ENCODE measurements at regions not wholly inside any gene's neighbourhood (a gene's known extent, or its start where the extent isn't known, plus 50 kb on each side); places are given as distances from the start of the nearest gene placed in this dataset.

DNA sequence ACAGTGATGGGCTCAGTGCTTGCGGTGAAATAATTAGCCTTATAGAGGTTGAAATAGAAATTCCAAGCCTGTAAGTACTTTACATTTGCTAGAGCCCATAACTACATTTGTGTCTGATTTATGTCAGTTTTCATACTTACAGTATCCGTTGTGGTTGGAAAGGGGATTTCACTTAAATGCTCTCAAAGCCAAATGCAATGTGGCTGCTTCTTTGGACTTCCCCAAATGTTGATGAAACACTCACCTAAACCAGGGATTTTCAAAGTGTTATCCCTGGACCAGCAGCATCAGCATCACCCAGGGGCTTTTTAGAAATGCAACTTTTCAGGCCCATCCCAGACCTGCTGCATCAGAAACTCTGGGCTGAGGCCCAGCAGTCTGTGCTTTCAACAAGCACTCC is 378.7 kb downstream of the MCTP2 start:
- no peak for DNase-seq
- Histone ChIP-seq H3K4me1 (no peaks in the 10 kb centered on the region), H3K4me3 (ENCODE audit: low read depth, low read length) (no peak overlapping the region), H3K9me3 (no peaks in the 10 kb centered on the region; the same call in 1 of the 2 replicates), H3K27me3 (peaks cover 9% of the 10 kb centered on the region), H3K36me3 (no peaks in the 10 kb centered on the region)
- TF ChIP-seq CTCF (IDR thresholded peaks at IDR 0.05; ENCODE audit: low read depth, low read length), result no peak

- no peak for TF ChIP-seq CTCF (IDR thresholded peaks at IDR 0.05; ENCODE audit: low read depth, low read length)
- peaks cover 9% of the 10 kb centered on the region for H3K27me3 ChIP-seq
- no peaks in the 10 kb centered on the region for H3K4me1 ChIP-seq
These were observed 379.1 kb downstream of the MCTP2 start for GRCh38 chr15:94610485-94610884.

GRCh38 chr15:94611656-94612055 is 380.3 kb downstream of the MCTP2 start:
- no peak overlapping the region for H3K4me3 ChIP-seq (ENCODE audit: low read depth, low read length)
- no peak for DNase-seq
- no peaks in the 10 kb centered on the region; the same call in 1 of the 2 replicates for H3K9me3 ChIP-seq
- no peaks in the 10 kb centered on the region for H3K4me1 ChIP-seq
- no peak for TF ChIP-seq CTCF (IDR thresholded peaks at IDR 0.05; ENCODE audit: low read depth, low read length)
- H3K36me3 ChIP-seq, result no peaks in the 10 kb centered on the region
- peaks cover 9% of the 10 kb centered on the region for H3K27me3 ChIP-seq

More at GRCh38 chr15:94610485-94610884, 379.1 kb downstream of the MCTP2 start:
- Histone ChIP-seq H3K4me3 (ENCODE audit: low read depth, low read length) (no peak overlapping the region), H3K9me3 (no peaks in the 10 kb centered on the region; the same call in 1 of the 2 replicates), H3K36me3 (no peaks in the 10 kb centered on the region)
- no peak for DNase-seq

- no peak for TF ChIP-seq CTCF (IDR thresholded peaks at IDR 0.05; ENCODE audit: low read depth, low read length)
- no peak overlapping the region for H3K4me3 ChIP-seq (ENCODE audit: low read depth, low read length)
- no peaks in the 10 kb centered on the region for H3K4me1 ChIP-seq
- H3K27me3 ChIP-seq, result peaks cover 9% of the 10 kb centered on the region
- H3K9me3 ChIP-seq, result no peaks in the 10 kb centered on the region; the same call in 1 of the 2 replicates
- DNase-seq, result no peak
- no peaks in the 10 kb centered on the region for H3K36me3 ChIP-seq
These were observed 384.3 kb downstream of the MCTP2 start for GRCh38 chr15:94615688-94616087.

- TF ChIP-seq CTCF (IDR thresholded peaks at IDR 0.05; ENCODE audit: low read depth, low read length), result no peak
- H3K4me3 ChIP-seq (ENCODE audit: low read depth, low read length), result no peak overlapping the region
- no peaks in the 10 kb centered on the region for H3K36me3 ChIP-seq
- DNase-seq, result no peak
- no peaks in the 10 kb centered on the region; the same call in 1 of the 2 replicates for H3K27me3 ChIP-seq
- H3K9me3 ChIP-seq, result no peaks in the 10 kb centered on the region
- no peaks in the 10 kb centered on the region for H3K4me1 ChIP-seq
These were observed 389.3 kb downstream of the MCTP2 start for GRCh38 chr15:94620632-94621031.

GRCh38 chr15:94621736-94622135 is 390.4 kb downstream of the MCTP2 start:
- H3K4me1 ChIP-seq, result no peaks in the 10 kb centered on the region
- no peak for TF ChIP-seq CTCF (IDR thresholded peaks at IDR 0.05; ENCODE audit: low read depth, low read length)
- H3K4me3 ChIP-seq (ENCODE audit: low read depth, low read length), result no peak overlapping the region
- H3K27me3 ChIP-seq, result no peaks in the 10 kb centered on the region; the same call in 1 of the 2 replicates
- DNase-seq, result no peak
- H3K9me3 ChIP-seq, result no peaks in the 10 kb centered on the region
- no peaks in the 10 kb centered on the region for H3K36me3 ChIP-seq
